ENCODE measurements at regions not wholly inside any gene's neighbourhood (a gene's known extent, or its start where the extent isn't known, plus 50 kb on each side); places are given as distances from the start of the nearest gene placed in this dataset.

DNA sequence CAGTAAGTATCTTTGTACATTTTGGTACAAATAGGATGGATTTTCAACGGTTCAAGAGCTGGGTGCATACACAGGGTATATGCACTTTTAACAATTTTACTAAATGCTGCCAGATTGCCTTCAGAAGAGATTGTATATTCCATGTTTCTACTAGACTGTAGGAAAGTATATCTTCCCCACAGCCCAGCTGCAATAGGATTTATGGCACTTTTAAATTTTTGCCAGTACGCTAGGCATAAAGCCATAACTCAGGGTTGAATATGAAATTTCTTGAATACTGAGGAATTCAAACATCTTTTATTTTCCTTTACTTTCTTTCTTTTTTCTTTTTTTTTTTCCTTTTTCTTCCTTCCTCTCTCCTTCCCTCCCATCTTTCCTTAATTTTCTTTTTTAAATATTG lies 78.7 kb upstream of the SULF2 start:
- 0 to 100% (median 69%) methylated on average over 1 to 2 of the region's 2 CpGs for WGBS, 10 experiments
- in situ Hi-C loops (cut with MboI; ENCODE audit: low pct_unique_long_range_greater_than_20kb in 2 of 9, low sequenced_read_pairs in 9 of 9, unreplicated experiment in 9 of 9) = no loop called here
- no peak overlapping the region for H3K27ac ChIP-seq

GRCh38 chr20:47863315-47863965 lies 78.2 kb upstream of the SULF2 start:
- in situ Hi-C loops (cut with MboI; ENCODE audit: low pct_unique_long_range_greater_than_20kb in 2 of 9, low sequenced_read_pairs in 9 of 9, unreplicated experiment in 9 of 9) = no loop called here
- H3K4me3 ChIP-seq = no peak overlapping the region
- H3K4me1 ChIP-seq (replicated peaks in 1 of 2) = peaks cover 2 to 7% of the 10 kb centered on the region in 2 donors
- 51 to 100% (median 78%) methylated on average over 2 to 3 of the region's 3 CpGs; no CpG with 5 or more reads in 3 of the 10 experiments for WGBS, 10 experiments
- ATAC-seq (replicated peaks in 6 of 8) = no peak
- no peak overlapping the region for H3K27ac ChIP-seq

More for the DNA sequence above, 78.7 kb upstream of the SULF2 start:
- H3K4me3 ChIP-seq = no peak overlapping the region
- no peak for ATAC-seq (replicated peaks in 6 of 8)
- peaks cover 0 to 2% of the 10 kb centered on the region in 2 donors for H3K4me1 ChIP-seq (replicated peaks in 1 of 2)

- ATAC-seq (replicated peaks in 6 of 8) = no peak
- WGBS, 10 experiments = 75 to 100% (median 90%) methylated on average over 1 to 4 of the region's 4 CpGs; no CpG with 5 or more reads in 2 of the 10 experiments
- in situ Hi-C loops (cut with MboI; ENCODE audit: low pct_unique_long_range_greater_than_20kb in 2 of 9, low sequenced_read_pairs in 9 of 9, unreplicated experiment in 9 of 9) = no loop called here
- Histone ChIP-seq H3K27ac (no peak overlapping the region), H3K4me1 (replicated peaks in 1 of 2) (peaks cover 9 to 14% of the 10 kb centered on the region in 2 donors), H3K4me3 (no peak overlapping the region)
Observed at GRCh38 chr20:47862574-47863240, 77.4 kb upstream of the SULF2 start.

DNA sequence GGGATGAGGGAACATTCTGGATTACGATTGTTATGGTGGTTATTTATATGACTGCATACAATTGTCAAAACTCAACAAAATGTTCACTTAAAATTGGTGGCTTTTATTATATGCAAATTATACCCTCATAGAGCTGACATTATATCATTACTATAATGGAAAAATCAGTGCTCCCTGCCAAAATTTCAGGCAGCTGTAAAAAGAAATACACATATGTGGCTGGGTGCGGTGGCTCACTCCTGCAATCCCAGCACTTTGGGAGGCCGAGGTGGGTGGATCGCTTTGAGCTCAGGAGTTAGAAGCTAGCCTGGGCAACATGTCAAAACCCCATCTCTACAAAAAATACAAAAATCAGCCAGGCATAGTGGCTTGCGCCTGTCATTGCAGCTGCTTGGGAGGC lies 75.8 kb upstream of the SULF2 start:
- WGBS, 10 experiments = 17 to 100% (median 83%) methylated on average over 1 to 5 of the region's 5 CpGs; no CpG with 5 or more reads in 1 of the 10 experiments
- Histone ChIP-seq H3K4me3 (no peak overlapping the region), H3K4me1 (replicated peaks in 1 of 2) (peaks cover 20 to 27% of the 10 kb centered on the region in 2 donors), H3K27ac (no peak overlapping the region)
- no peak for ATAC-seq (replicated peaks in 6 of 8)
- in situ Hi-C loops (cut with MboI; ENCODE audit: low pct_unique_long_range_greater_than_20kb in 2 of 9, low sequenced_read_pairs in 9 of 9, unreplicated experiment in 9 of 9) = no loop called here

GRCh38 chr20:47860049-47860830 lies 75.0 kb upstream of the SULF2 start:
- H3K27ac ChIP-seq = no peak overlapping the region
- ATAC-seq (replicated peaks in 6 of 8) = no peak
- 73 to 100% (median 89%) methylated on average over 2 to 6 of the region's 14 CpGs; no CpG with 5 or more reads in 4 of the 10 experiments for WGBS, 10 experiments
- in situ Hi-C loops (cut with MboI; ENCODE audit: low pct_unique_long_range_greater_than_20kb in 2 of 9, low sequenced_read_pairs in 9 of 9, unreplicated experiment in 9 of 9) = no loop called here
- peaks cover 20 to 27% of the 10 kb centered on the region in 2 donors for H3K4me1 ChIP-seq (replicated peaks in 1 of 2)
- no peak overlapping the region for H3K4me3 ChIP-seq

- in situ Hi-C loops (cut with MboI; ENCODE audit: low pct_unique_long_range_greater_than_20kb in 2 of 9, low sequenced_read_pairs in 9 of 9, unreplicated experiment in 9 of 9) = no loop called here
- Histone ChIP-seq H3K4me3 (no peak overlapping the region), H3K4me1 (replicated peaks in 1 of 2) (peaks cover 20 to 27% of the 10 kb centered on the region in 2 donors), H3K27ac (no peak overlapping the region)
- 46 to 100% (median 95%) methylated on average over 1 to 6 of the region's 6 CpGs; no CpG with 5 or more reads in 1 of the 10 experiments for WGBS, 10 experiments
- peak in 3 of 8 experiments; percentile 19 to 75 (median 26) for ATAC-seq (replicated peaks in 6 of 8)
Observed at GRCh38 chr20:47859278-47859677, 74.0 kb upstream of the SULF2 start.

DNA sequence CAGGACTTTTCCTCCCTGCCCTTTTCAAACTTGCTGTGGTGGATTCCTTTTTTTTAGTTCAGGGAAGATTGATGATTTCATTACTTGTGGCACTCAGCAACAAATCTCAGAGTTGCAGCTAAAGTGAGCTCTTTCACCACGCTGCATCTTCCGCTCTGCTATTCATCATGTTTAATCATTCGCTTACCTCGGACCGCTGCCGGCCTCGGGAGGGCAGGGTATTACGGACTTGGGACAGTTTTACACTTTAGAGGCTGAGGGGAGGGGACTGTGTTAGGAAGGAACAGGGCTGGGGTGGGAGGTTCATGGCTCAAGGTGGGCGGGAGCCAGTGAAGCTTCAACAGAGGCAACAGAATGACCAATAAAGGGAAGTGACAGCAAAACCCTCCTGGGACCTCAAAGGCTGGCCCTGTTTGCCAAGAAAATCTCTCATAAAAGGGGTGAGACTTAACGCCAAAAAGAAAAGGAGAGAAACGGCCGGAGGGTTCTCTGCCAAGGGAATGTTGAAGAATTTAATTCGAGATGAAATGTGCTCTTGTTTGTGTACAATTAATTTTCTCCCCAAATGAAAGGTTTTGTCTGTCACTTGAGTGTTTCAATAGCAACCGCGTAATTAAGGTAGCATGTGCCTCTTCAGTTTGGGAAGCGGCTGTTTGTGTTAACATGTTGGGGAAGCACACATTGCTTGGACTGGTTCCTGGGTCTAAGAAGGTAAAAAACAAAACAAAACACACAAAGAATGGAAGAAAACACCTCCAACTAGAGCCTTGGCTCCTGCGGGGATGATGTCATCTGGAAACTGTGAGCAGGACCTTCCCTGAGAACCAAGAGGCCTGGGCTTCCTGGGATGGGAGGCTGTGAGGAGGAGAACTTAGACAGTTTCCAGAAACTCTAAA lies 72.5 kb upstream of the SULF2 start:
- Histone ChIP-seq H3K4me3 (no peak overlapping the region), H3K27ac (peak overlapping the region; percentile 18 to 27), H3K4me1 (replicated peaks in 1 of 2) (peaks cover 20 to 27% of the 10 kb centered on the region in 2 donors)
- ATAC-seq (replicated peaks in 6 of 8) = peak in 7 of 8 experiments; percentile 51 to 92 (median 90)
- 12 to 80% (median 40%) methylated on average over 1 to 14 of the region's 17 CpGs for WGBS, 10 experiments
- in situ Hi-C loops (cut with MboI; ENCODE audit: low pct_unique_long_range_greater_than_20kb in 2 of 9, low sequenced_read_pairs in 9 of 9, unreplicated experiment in 9 of 9) = no loop called here

DNA sequence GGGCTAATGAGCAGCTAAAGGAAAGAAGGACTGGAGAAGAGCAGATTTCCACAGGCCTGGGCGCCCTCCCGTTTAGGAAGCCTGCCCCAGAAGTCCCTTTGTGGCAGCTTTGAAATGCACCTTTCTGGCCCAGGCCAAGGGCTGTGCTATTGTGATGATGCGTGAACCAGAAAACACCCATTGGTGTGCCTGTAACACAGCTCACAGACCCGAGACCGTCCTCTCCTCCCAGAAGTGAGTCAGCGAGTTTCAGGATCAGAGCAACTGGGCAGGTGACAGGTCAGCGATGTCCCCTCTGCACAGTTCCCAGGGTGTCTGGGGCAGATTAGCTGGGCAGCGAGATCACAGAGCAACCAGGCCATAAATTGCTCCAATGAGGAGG lies 71.9 kb upstream of the SULF2 start:
- Histone ChIP-seq H3K4me1 (replicated peaks in 1 of 2) (peaks cover 20 to 27% of the 10 kb centered on the region in 2 donors), H3K27ac (peak overlapping the region; percentile 58 to 80), H3K4me3 (no peak overlapping the region)
- 0 to 75% (median 30%) methylated on average over 1 to 7 of the region's 8 CpGs; no CpG with 5 or more reads in 3 of the 10 experiments for WGBS, 10 experiments
- ATAC-seq (replicated peaks in 6 of 8) = peak in 7 of 8 experiments; percentile 62 to 82 (median 79)
- in situ Hi-C loops (cut with MboI; ENCODE audit: low pct_unique_long_range_greater_than_20kb in 2 of 9, low sequenced_read_pairs in 9 of 9, unreplicated experiment in 9 of 9) = no loop called here

DNA sequence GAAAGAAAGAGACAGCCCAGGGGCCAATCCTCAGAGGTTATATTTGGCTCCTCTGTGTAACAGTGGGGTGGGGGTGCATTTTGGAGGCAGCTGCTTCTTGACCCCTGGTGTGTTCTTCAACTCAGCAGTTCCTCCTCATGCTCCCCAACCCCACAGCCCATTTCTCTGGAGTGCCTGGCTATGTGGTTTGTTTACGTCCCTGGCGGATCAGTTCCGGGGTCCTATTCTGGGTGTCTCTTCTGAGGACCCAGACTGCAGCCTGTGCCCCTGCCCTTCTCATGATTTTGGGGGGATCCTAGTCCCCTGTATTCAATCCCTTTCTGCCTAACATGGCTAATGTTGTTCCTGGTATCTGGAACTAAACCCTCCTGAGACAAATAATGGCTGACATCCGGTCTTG lies 70.5 kb upstream of the SULF2 start:
- 87 to 100% (median 100%) methylated on average over 1 to 4 of the region's 4 CpGs; no CpG with 5 or more reads in 1 of the 10 experiments for WGBS, 10 experiments
- in situ Hi-C loops (cut with MboI; ENCODE audit: low pct_unique_long_range_greater_than_20kb in 2 of 9, low sequenced_read_pairs in 9 of 9, unreplicated experiment in 9 of 9) = no loop called here
- H3K4me1 ChIP-seq (replicated peaks in 1 of 2) = peaks cover 20 to 27% of the 10 kb centered on the region in 2 donors
- no peak overlapping the region for H3K4me3 ChIP-seq
- no peak for ATAC-seq (replicated peaks in 6 of 8)
- no peak overlapping the region for H3K27ac ChIP-seq

GRCh38 chr20:47854687-47855212 lies 69.5 kb upstream of the SULF2 start:
- ATAC-seq (replicated peaks in 6 of 8) = peak in 2 of 8 experiments; percentile 8 to 72
- H3K27ac ChIP-seq = no peak overlapping the region
- 17 to 100% (median 80%) methylated on average over 1 to 8 of the region's 10 CpGs; no CpG with 5 or more reads in 3 of the 10 experiments for WGBS, 10 experiments

GRCh38 chr20:47851774-47852173 lies 66.5 kb upstream of the SULF2 start:
- no peak overlapping the region for H3K4me3 ChIP-seq
- in situ Hi-C loops (cut with MboI; ENCODE audit: low pct_unique_long_range_greater_than_20kb in 2 of 9, low sequenced_read_pairs in 9 of 9, unreplicated experiment in 9 of 9) = no loop called here
- H3K27ac ChIP-seq = no peak overlapping the region
- peaks cover 27 to 30% of the 10 kb centered on the region in 2 donors for H3K4me1 ChIP-seq (replicated peaks in 1 of 2)
- ATAC-seq (replicated peaks in 6 of 8) = no peak
- WGBS, 10 experiments = 50 to 100% (median 77%) methylated on average over 1 to 4 of the region's 7 CpGs; no CpG with 5 or more reads in 6 of the 10 experiments

More at GRCh38 chr20:47854687-47855212, 69.5 kb upstream of the SULF2 start:
- Histone ChIP-seq H3K4me3 (no peak overlapping the region), H3K4me1 (replicated peaks in 1 of 2) (peaks cover 23 to 33% of the 10 kb centered on the region in 2 donors)
- in situ Hi-C loops (cut with MboI; ENCODE audit: low pct_unique_long_range_greater_than_20kb in 2 of 9, low sequenced_read_pairs in 9 of 9, unreplicated experiment in 9 of 9) = no loop called here

DNA sequence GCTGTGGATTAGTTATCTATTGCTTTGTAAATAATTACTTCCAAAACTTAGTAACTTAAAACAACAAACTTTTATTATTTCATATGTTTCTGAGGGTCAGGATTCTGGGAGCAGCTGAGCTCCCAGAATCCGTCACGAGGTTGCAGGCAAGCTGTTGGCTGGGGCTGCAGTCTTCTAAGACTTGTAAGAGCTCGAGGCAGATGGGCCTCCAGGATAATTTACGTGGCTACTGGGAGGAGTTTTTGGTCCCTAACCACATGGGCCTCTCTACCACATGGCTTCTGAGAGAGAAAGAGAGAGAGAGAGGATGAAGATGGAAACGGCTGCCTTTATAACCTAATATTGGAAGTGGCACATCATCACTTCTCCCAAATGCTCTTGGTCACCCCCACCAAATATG lies 64.9 kb upstream of the SULF2 start:
- Histone ChIP-seq H3K4me3 (no peak overlapping the region), H3K27ac (no peak overlapping the region), H3K4me1 (replicated peaks in 1 of 2) (peaks cover 40 to 45% of the 10 kb centered on the region in 2 donors)
- no peak for ATAC-seq (replicated peaks in 6 of 8)
- in situ Hi-C loops (cut with MboI; ENCODE audit: low pct_unique_long_range_greater_than_20kb in 2 of 9, low sequenced_read_pairs in 9 of 9, unreplicated experiment in 9 of 9) = no loop called here
- 50 to 59% (median 55%) methylated on average over 1 to 5 of the region's 5 CpGs; no CpG with 5 or more reads in 6 of the 10 experiments for WGBS, 10 experiments

All from motor neuron (in vitro differentiated cells).